Uterus (tissue), 2 donors: ENCODE measurements at regions not wholly inside any gene's neighbourhood (a gene's known extent, or its start where the extent isn't known, plus 50 kb on each side); places are given as distances from the start of the nearest gene placed in this dataset.

Source experiments
- POLR2A ChIP-seq, 2 donors: fragments of 450-650 bp; IDR thresholded peaks; one replicate each; pipeline ENCODE4 v1.6.1; 2016; ENCODE audit warnings: antibody characterized with exemption in 2 of 2, mild to moderate bottlenecking in 1 of 2, moderate library complexity in 1 of 2
- TF ChIP-seq, protein P1 (sequence below), 4 experiments: fragments of 200-600 bp in 2 of 4; fragments of 450-650 bp in 2 of 4; sonication (generic) in 2 of 4; IDR thresholded peaks; one replicate each; pipeline ENCODE4 v1.5.1; 2016 to 2019; ENCODE audit warnings: antibody characterized with exemption in 4 of 4, mild to moderate bottlenecking in 2 of 4, moderate library complexity in 1 of 4

DNA sequence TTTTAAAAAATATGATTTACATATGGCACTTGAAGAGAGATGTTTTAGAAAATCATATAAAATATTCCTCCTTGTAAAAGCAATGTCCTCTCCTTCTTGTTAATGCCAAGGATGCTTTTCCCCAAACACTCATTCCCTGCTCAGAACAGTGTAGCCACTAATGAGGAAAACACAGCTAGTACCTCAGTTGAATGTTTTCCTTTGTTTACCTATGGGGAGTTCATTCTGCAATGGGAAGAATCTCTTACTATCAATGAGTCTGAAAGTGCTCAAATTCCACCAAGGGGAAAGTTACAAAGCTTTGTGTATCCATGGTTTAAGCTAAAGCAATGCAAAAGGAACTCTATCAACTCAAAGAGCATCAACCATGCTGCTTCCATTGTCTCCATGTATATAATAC lies 221.9 kb upstream of the ADGRL2 start:
- TF ChIP-seq, protein P1, sequence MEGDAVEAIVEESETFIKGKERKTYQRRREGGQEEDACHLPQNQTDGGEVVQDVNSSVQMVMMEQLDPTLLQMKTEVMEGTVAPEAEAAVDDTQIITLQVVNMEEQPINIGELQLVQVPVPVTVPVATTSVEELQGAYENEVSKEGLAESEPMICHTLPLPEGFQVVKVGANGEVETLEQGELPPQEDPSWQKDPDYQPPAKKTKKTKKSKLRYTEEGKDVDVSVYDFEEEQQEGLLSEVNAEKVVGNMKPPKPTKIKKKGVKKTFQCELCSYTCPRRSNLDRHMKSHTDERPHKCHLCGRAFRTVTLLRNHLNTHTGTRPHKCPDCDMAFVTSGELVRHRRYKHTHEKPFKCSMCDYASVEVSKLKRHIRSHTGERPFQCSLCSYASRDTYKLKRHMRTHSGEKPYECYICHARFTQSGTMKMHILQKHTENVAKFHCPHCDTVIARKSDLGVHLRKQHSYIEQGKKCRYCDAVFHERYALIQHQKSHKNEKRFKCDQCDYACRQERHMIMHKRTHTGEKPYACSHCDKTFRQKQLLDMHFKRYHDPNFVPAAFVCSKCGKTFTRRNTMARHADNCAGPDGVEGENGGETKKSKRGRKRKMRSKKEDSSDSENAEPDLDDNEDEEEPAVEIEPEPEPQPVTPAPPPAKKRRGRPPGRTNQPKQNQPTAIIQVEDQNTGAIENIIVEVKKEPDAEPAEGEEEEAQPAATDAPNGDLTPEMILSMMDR (IDR thresholded peaks at IDR 0.05) = no peak
- no peak for TF ChIP-seq POLR2A (IDR thresholded peaks at IDR 0.05)
